ENCODE measurements at regions not wholly inside any gene's neighbourhood (a gene's known extent, or its start where the extent isn't known, plus 50 kb on each side); places are given as distances from the start of the nearest gene placed in this dataset.
"Not testable (repeated sequence)": the region's sequence is repeated elsewhere in the genome, so short reads cannot be mapped to it uniquely, and the experiment has no call there.

DNA sequence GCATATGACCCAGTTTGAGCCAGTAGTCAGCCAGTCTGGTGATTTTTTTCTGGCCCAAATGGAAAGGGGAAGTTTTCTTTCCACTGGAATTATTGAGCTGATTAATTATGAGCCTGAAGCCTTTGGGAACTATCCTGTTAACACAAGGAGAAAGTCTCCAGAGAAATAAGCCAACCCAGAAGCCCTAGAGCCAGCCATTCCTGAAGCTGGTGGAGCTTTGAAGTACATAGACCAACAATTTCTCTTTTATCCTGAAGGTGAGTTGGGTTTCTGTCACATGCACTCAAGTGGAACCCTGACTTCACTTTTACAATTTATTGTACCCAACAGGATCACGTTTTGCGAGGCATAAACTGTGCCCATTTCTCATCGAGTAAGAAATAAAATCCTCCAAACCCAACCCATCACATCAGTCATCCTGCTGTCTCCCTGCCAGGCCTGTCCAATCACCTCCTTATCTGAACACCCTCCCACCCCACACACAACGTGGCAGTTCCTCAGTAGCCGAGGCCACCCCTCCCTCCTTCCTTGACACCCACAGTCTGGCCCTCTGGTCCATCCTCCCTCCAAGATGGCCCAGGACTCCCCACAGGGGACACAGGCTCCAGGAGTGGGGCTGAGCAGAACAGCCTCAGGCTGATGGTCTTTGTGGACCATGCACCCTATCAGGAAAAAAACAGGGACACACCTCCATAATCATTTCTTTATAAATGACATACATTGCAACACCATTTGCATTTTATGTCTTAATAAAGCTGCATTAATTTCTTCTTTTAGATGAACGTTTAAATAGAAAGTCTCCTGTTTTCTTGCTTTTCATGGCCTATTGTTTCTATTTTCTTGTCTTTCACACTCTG lies 55.7 kb upstream of the GATA2 start:
- no peak for DNase-seq

DNA sequence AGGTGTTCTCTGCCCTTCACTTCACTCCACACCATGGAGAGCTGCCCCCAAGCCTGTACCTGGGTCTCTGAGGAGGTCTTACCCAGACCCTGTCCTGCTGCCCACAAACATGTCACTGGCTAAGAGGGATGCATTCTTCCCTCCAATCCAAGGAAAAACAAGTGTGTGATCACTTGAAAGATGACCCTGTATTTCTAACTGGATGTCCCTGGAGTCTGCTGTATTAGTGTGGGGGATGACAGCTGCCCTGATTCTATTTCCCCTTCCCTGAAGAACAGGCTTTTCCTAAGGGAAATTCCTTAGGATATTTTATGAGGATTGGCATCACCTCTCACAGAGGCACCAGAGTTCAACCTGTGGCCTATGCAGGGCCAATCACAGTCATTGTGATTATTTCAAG lies 55.0 kb upstream of the GATA2 start:
- DNase-seq: no peak

DNA sequence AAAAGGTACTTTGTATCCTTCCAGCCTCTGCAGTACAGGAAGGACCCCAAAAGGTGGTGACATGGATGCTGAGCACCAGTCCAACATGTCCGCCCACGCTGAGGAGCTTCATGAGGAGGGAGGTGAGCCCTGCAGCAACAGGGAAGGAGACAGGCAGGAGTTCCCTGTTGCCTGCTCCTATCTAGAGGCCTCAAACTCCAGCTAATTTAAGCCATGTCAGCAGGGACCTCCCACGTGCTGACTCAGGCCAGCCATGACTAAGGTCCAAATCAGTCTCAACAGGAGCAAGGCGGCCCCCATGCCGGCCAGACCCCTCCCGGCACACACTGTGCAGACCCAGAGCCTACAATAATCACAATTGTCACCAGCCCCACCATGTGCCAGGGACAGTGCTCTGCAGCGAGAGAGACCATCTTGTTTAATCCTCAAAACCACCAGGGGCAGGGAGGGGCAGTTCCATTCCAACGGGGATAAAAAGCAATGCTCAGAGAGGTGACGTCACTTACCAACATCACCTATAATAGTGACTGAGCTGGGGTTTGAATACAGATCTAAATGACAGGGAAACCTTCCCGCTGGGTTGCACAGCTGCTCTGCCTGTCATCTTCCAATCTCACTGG lies 54.5 kb upstream of the GATA2 start:
- no peak for DNase-seq

DNA sequence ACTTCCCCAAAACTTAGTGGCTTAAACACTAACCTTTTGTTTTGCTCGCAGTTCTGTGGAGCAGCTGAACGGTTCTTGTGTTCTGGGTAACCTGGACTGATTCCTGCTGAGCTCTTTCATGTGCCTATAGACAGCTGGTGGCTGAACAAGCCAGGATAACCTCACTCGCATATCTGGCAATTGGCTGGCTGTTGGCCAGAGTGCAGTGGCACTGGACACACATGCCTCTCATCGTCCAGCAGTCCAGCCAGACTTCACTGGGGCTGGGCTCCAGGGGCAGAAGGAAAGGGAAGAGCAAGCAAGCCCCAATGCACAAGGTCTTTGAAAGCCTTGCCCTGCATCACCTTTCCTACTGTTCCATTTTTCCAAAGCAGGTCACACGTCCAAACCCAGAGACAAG lies 53.6 kb upstream of the GATA2 start:
- no peak for DNase-seq

DNA sequence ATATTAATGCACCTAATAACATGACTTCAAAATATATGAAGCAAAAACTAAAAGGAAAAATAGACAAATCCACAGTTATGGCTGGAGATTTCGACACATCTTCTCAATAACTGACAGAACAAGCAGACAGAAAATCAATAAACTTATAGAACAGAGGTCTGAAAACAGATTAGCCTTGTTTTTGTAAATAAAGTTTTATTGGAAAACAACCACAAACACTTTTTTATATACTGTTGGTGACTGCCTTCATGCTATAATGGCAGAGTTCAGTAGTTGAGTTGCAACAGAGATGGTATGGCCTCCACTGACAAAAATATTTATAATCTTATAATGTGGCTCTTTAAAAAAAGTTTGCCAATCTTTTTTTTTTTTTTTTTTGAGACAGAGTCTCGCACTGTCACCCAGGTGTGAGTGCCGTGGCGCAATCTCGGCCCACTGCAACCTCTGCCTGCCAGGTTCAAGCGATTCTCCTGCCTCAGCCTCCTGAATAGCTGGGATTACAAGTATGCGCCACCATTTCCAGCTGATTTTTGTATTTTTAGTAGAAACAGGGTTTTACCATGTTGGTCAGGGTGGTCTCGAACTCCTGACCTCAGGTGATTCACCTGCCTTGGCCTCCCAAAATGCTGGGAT lies 52.2 kb upstream of the GATA2 start:
- no peak for DNase-seq

DNA sequence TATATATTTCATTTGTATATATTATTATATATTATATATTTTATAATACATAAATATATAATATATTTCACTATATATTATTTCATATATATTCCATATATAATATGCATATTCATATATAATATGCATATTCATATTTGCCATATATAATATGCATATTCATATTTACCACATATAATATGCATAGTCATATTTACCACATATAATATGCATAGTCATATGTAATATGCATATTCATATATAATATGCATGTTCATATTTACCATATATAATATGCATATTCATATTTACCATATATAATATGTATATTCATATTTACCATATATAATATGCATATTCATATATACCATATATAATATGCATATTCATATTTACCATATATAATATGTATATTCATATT lies 51.2 kb upstream of the GATA2 start:
- DNase-seq: no peak

DNA sequence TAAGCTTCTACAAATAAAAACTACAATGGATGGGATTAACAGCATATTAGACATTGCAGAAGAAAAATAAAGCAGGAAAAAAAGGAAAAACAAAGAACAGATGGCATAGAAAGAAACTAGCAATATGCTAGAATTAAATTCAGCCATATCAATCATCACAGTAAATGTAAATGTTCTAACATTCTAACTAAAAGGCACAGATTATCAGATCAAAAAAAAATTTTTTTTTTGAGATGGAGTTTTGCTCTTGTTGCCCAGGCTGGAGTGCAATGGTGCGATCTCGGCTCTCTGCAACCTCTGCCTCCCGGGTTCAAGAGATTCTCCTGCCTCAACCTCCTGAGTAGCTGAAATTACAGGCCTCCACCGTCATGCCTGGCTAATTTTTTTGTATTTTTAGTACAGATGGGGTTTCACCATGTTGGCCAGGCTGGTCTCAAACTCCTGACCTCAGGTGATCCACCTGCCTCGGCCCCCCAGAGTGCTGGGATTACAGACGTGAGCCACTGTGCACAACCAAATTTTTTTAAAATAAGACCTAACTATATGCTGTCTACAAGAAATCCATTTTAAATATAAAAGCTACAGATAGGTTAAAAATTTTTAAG lies 50.7 kb upstream of the GATA2 start:
- not testable (repeated sequence) for DNase-seq

Measured in left hindlimb (tissue), 1 donor.